Renal cortex interstitium (tissue), 11 donors: ENCODE measurements at regions not wholly inside any gene's neighbourhood (a gene's known extent, or its start where the extent isn't known, plus 50 kb on each side); places are given as distances from the start of the nearest gene placed in this dataset.

Source experiments
- DNase-seq, 11 donors: peaks; one replicate each; pipeline ENCODE4 v3.0.0-alpha.2; 2013; ENCODE audit warnings: low read depth in 9 of 11, low spot score in 4 of 11; ENCODE audit errors: extremely low read depth in 1 of 11

GRCh38 chr2:67871686-67872412, 191.0 kb downstream of the C1D start:
- DNase-seq: no peak

GRCh38 chr2:67872481-67872880, 190.3 kb downstream of the C1D start:
- DNase-seq: no peak

- no peak for DNase-seq
These were observed 188.9 kb downstream of the C1D start for GRCh38 chr2:67873916-67874315.

GRCh38 chr2:67876176-67876575, 186.6 kb downstream of the C1D start:
- DNase-seq: no peak

GRCh38 chr2:67877301-67877700, 185.5 kb downstream of the C1D start:
- DNase-seq: no peak

- no peak for DNase-seq
These were observed 184.1 kb downstream of the C1D start for GRCh38 chr2:67878743-67879142.

GRCh38 chr2:67879586-67880290, 183.1 kb downstream of the C1D start:
- no peak for DNase-seq

- peak in 3 of 11 donors; percentile 33 to 66 (median 59) for DNase-seq
These were observed 182.5 kb downstream of the C1D start for GRCh38 chr2:67880291-67880761.

- no peak for DNase-seq
These were observed 181.0 kb downstream of the C1D start for GRCh38 chr2:67881816-67882215.

GRCh38 chr2:67883316-67884087, 179.3 kb downstream of the C1D start:
- no peak for DNase-seq

- no peak for DNase-seq
These were observed 174.3 kb downstream of the C1D start for GRCh38 chr2:67888351-67889005.

GRCh38 chr2:67889056-67889455, 173.7 kb downstream of the C1D start:
- no peak for DNase-seq

- no peak for DNase-seq
These were observed 171.2 kb downstream of the C1D start for GRCh38 chr2:67891642-67892041.

- no peak for DNase-seq
These were observed 170.4 kb downstream of the C1D start for GRCh38 chr2:67892339-67892846.

GRCh38 chr2:67895227-67895941, 167.4 kb downstream of the C1D start:
- DNase-seq: peak in 9 of 11 donors; percentile 45 to 77 (median 64)

GRCh38 chr2:67896076-67896475, 166.7 kb downstream of the C1D start:
- no peak for DNase-seq

GRCh38 chr2:67896476-67896875, 166.3 kb downstream of the C1D start:
- no peak for DNase-seq

- no peak for DNase-seq
These were observed 164.2 kb downstream of the C1D start for GRCh38 chr2:67898595-67898994.

- no peak for DNase-seq
These were observed 163.6 kb downstream of the C1D start for GRCh38 chr2:67899187-67899586.
